OCI-LY7 (cell line): ENCODE measurements at regions not wholly inside any gene's neighbourhood (a gene's known extent, or its start where the extent isn't known, plus 50 kb on each side); places are given as distances from the start of the nearest gene placed in this dataset.

Experiments used
- EZH2phosphoT487 ChIP-seq: fragments of 200-600 bp; sonication (generic); IDR thresholded peaks from 2 replicates; pipeline ENCODE4 v1.6.1; 2018; ENCODE audit warnings: low read depth, borderline replicate concordance, mild to moderate bottlenecking, mixed run types, antibody characterized with exemption, low read length, moderate library complexity, mixed read lengths
- TF ChIP-seq, protein P1 (sequence below): fragments of 200-600 bp; sonication (generic); conservative IDR thresholded peaks from 2 replicates; pipeline ENCODE4 v1.5.1; 2014; ENCODE audit warnings: mild to moderate bottlenecking, antibody characterized with exemption, low read length, moderate library complexity, mixed read lengths

DNA sequence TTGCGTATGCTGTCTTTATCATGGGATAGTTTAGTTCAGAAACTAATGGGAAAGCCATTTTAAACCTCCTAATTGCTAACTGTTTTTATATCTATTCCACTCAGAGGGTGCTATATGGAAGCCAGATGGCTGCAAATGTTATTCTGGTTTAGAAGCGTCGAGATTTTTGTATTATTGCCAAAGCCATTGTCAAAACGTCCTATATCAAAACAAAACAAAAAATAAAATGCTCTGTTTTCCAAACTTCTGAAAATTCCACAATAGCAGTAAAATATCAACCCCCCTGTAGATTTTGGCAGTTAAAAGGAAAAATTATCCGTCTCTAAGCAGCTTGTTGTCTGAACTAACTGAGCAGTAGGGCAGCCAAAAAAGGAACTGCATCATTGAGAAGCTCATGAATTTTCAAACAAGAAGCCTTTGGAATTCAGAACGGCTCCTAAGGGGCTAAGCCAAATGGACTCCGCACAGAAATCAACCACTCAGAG is 195.4 kb upstream of the CWC22 start:
- TF ChIP-seq, protein P1, sequence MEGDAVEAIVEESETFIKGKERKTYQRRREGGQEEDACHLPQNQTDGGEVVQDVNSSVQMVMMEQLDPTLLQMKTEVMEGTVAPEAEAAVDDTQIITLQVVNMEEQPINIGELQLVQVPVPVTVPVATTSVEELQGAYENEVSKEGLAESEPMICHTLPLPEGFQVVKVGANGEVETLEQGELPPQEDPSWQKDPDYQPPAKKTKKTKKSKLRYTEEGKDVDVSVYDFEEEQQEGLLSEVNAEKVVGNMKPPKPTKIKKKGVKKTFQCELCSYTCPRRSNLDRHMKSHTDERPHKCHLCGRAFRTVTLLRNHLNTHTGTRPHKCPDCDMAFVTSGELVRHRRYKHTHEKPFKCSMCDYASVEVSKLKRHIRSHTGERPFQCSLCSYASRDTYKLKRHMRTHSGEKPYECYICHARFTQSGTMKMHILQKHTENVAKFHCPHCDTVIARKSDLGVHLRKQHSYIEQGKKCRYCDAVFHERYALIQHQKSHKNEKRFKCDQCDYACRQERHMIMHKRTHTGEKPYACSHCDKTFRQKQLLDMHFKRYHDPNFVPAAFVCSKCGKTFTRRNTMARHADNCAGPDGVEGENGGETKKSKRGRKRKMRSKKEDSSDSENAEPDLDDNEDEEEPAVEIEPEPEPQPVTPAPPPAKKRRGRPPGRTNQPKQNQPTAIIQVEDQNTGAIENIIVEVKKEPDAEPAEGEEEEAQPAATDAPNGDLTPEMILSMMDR, result no peak
- TF ChIP-seq EZH2phosphoT487, result no peak
